A549 (cell line): ENCODE measurements at regions not wholly inside any gene's neighbourhood (a gene's known extent, or its start where the extent isn't known, plus 50 kb on each side); places are given as distances from the start of the nearest gene placed in this dataset.

Experiments used
- ATAC-seq, 2 experiments: fragments of 200-7000 bp in 1 of 2; fragments of >200 bp in 1 of 2; cut with Nextera tagmentation in 1 of 2; cut with Tn5 transposase in 1 of 2; 3 replicates each; pipeline versions ENCODE4 v1.8.0 to v1.9.1; 2018 to 2020; ENCODE audit warnings: mild to moderate bottlenecking in 1 of 2, moderate library complexity in 1 of 2
- CTCF ChIA-PET: fragments of 300-600 bp; sonication (Branson Sonifier 250); formaldehyde crosslinking; extraction: SDS; loops from one replicate; lab custom pipeline; 2021; ENCODE audit warnings: antibody characterized with exemption, inconsistent platforms; lab: Yijun Ruan, JAX
- POLR2A ChIA-PET: fragments of 350-600 bp; formaldehyde crosslinking; extraction: SDS; loops from one replicate; lab custom pipeline; 2021; ENCODE audit warnings: antibody characterized with exemption, inconsistent platforms; lab: Yijun Ruan, JAX
- DNase-seq, 2 experiments: peaks; one replicate each; pipeline versions ENCODE4 v3.0.0 to v3.0.0-alpha.2; 2011 to 2016; ENCODE audit warnings: low read depth in 1 of 2, low spot score in 1 of 2
- FAIRE-seq: peaks from 2 replicates; lab custom pipeline; 2011; peaks lifted over from hg19 to GRCh38; lab: Jason Lieb, UNC
- H3K27ac ChIP-seq, 2 experiments: fragments of >200 bp; sonication (Bioruptor Twin); formaldehyde crosslinking; 3 replicates each; pipeline ENCODE4 v1.5.1; 2016 to 2017
- H3K4me1 ChIP-seq: fragments of >200 bp; sonication (Bioruptor Twin); formaldehyde crosslinking; 3 replicates; pipeline ENCODE4 v1.6.1; 2016
- H3K4me2 ChIP-seq: fragments of >200 bp; sonication (Bioruptor Twin); formaldehyde crosslinking; 3 replicates; pipeline ENCODE4 v1.6.1; 2016
- H3K4me3 ChIP-seq: fragments of >200 bp; sonication (Bioruptor Twin); formaldehyde crosslinking; 3 replicates; pipeline ENCODE4 v1.5.1; 2016
- H3K9me3 ChIP-seq: fragments of >200 bp; sonication (Bioruptor Twin); formaldehyde crosslinking; 3 replicates; pipeline ENCODE4 v1.6.1; 2016
- BHLHE40 ChIP-seq: IDR thresholded peaks from 2 replicates; pipeline ENCODE4 v1.6.1; 2012; ENCODE audit warnings: low read depth, low read length, inconsistent platforms
- CBX8 ChIP-seq: fragments of 200-600 bp; sonication (generic); IDR thresholded peaks from 2 replicates; pipeline ENCODE4 v1.6.1; 2016
- EHMT2 ChIP-seq: fragments of 200-600 bp; sonication (generic); IDR thresholded peaks from 2 replicates; pipeline ENCODE4 v1.6.1; 2016; ENCODE audit warnings: antibody characterized with exemption, low read depth, mild to moderate bottlenecking, moderate library complexity
- FOSL2 ChIP-seq, 2 experiments: fragments of 450-650 bp in 1 of 2; fragments of >200 bp in 1 of 2; sonication (Bioruptor Twin) in 1 of 2; formaldehyde crosslinking; IDR thresholded peaks; 2 replicates each; pipeline versions ENCODE4 v1.5.0 to v1.6.1; 2016 to 2020; ENCODE audit warnings: mild to moderate bottlenecking in 1 of 2, moderate library complexity in 1 of 2
- FOXS1 ChIP-seq: fragments of 250-450 bp; sonication (Bioruptor Pico); IDR thresholded peaks from 2 replicates; pipeline ENCODE4 v1.5.0; 2020; ENCODE audit warnings: mild to moderate bottlenecking, moderate library complexity
- HOXA7 ChIP-seq: fragments of 250-450 bp; sonication (Bioruptor Pico); IDR thresholded peaks from 2 replicates; pipeline ENCODE4 v1.5.0; 2020; ENCODE audit warnings: mild to moderate bottlenecking, moderate library complexity
- HOXB13 ChIP-seq: fragments of 250-450 bp; sonication (Bioruptor Pico); IDR thresholded peaks from 2 replicates; pipeline ENCODE4 v1.5.0; 2020; ENCODE audit warnings: low read depth, mild to moderate bottlenecking, moderate library complexity
- JUN ChIP-seq, 2 experiments: fragments of >200 bp; sonication (Bioruptor Twin); formaldehyde crosslinking; IDR thresholded peaks; 2 replicates in 1 of 2; 3 replicates in 1 of 2; pipeline ENCODE4 v1.6.1; 2016 to 2017
- KDM5A ChIP-seq: fragments of 200-600 bp; sonication (generic); IDR thresholded peaks from 2 replicates; pipeline ENCODE4 v1.6.1; 2016; ENCODE audit warnings: antibody characterized with exemption, mild to moderate bottlenecking
- NFE2L2 ChIP-seq: fragments of 150-350 bp; conservative IDR thresholded peaks from 2 replicates; pipeline ENCODE4 v1.6.1; 2014; ENCODE audit warnings: low read length
- NPAS2 ChIP-seq: fragments of 250-450 bp; sonication (Bioruptor Pico); IDR thresholded peaks from 2 replicates; pipeline ENCODE4 v1.8.0; 2022; ENCODE audit warnings: mild to moderate bottlenecking, moderate library complexity, borderline replicate concordance
- PHF8 ChIP-seq: fragments of 200-600 bp; sonication (generic); IDR thresholded peaks from 2 replicates; pipeline ENCODE4 v1.6.1; 2016; ENCODE audit warnings: low read depth, mild to moderate bottlenecking, antibody characterized with exemption, moderate library complexity, borderline replicate concordance
- POLR2A ChIP-seq: IDR thresholded peaks from 2 replicates; pipeline ENCODE4 v1.6.1; 2012; ENCODE audit warnings: mild to moderate bottlenecking, low read length
- RCOR1 ChIP-seq: fragments of 150-350 bp; IDR thresholded peaks from 2 replicates; pipeline ENCODE4 v1.6.1; 2014; ENCODE audit warnings: antibody characterized with exemption, low read length, low read depth
- RNF2 ChIP-seq: fragments of 200-600 bp; sonication (generic); IDR thresholded peaks from 2 replicates; pipeline ENCODE4 v1.6.1; 2016; ENCODE audit warnings: low read depth, mild to moderate bottlenecking, antibody characterized with exemption, moderate library complexity, borderline replicate concordance
- SMC3 ChIP-seq: fragments of >200 bp; sonication (Bioruptor Twin); formaldehyde crosslinking; IDR thresholded peaks from 3 replicates; pipeline ENCODE4 v1.6.1; 2018; ENCODE audit warnings: inconsistent platforms
- TFCP2L1 ChIP-seq: fragments of 250-450 bp; sonication (Bioruptor Pico); IDR thresholded peaks from 2 replicates; pipeline ENCODE4 v1.5.0; 2021; ENCODE audit warnings: mild to moderate bottlenecking
- TP53 ChIP-seq: fragments of 250-450 bp; sonication (Bioruptor Pico); IDR thresholded peaks from 2 replicates; pipeline ENCODE4 v1.5.0; 2021; ENCODE audit warnings: mild to moderate bottlenecking, moderate library complexity
- ZNF302 ChIP-seq: fragments of 250-450 bp; sonication (Bioruptor Pico); IDR thresholded peaks from 2 replicates; pipeline ENCODE4 v1.9.0; 2021; ENCODE audit warnings: inconsistent platforms, mild to moderate bottlenecking, moderate library complexity
- ZSCAN20 ChIP-seq: fragments of 250-450 bp; sonication (Bioruptor Pico); IDR thresholded peaks from 2 replicates; pipeline ENCODE4 v1.8.0; 2022; ENCODE audit warnings: mild to moderate bottlenecking, moderate library complexity
- WGBS: methylation state at CpG from one replicate; pipeline ENCODE4 v1.1.6; 2017; ENCODE audit errors: missing lambda C conversion rate; 5-methylcytosine and 5-hydroxymethylcytosine counted together
- TF ChIP-seq, protein P1 (sequence below): fragments of 200-600 bp; sonication (generic); IDR thresholded peaks from 2 replicates; pipeline ENCODE4 v1.6.1; 2016; ENCODE audit warnings: antibody characterized with exemption, mild to moderate bottlenecking, moderate library complexity
- TF ChIP-seq, protein P2 (sequence below): fragments of 250-450 bp; sonication (Bioruptor Pico); IDR thresholded peaks from 2 replicates; pipeline ENCODE4 v1.5.0; 2020; ENCODE audit warnings: low read depth, mild to moderate bottlenecking, moderate library complexity
- TF ChIP-seq, protein P3 (sequence below): fragments of 150-350 bp; IDR thresholded peaks from 2 replicates; pipeline ENCODE4 v1.6.1; 2014; ENCODE audit warnings: low read depth, mild to moderate bottlenecking, low read length
- TF ChIP-seq, protein P4 (sequence below): IDR thresholded peaks from 2 replicates; pipeline ENCODE4 v1.6.1; 2012; ENCODE audit warnings: low read depth, borderline replicate concordance

DNA sequence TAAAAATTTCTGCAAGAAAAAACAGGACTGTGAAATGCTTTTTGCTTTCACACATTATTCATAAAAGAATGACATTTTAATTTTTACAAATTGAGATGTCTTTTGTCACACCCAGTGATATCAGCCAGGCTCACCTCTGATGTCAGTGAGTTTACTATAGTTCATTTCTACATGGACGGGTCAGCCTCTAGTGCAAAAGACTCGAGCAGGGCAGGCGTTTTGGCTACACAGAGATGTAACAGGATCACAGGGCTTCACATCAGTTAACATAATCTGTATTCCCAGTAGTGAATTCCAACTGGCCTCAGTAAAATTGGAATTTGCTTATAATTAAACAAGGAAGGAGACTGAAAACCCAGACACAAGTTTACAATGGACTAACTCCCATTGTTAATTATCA, 275.6 kb upstream of the ZSWIM2 start:
- no peak overlapping the region for H3K4me2 ChIP-seq
- H3K27ac ChIP-seq: no peak overlapping the region
- POLR2A ChIA-PET: no interaction called here
- TF ChIP-seq HOXA7 (CRISPR knock-in tag) (no peak), ZNF302 (no peak)
- TF ChIP-seq, protein P1, sequence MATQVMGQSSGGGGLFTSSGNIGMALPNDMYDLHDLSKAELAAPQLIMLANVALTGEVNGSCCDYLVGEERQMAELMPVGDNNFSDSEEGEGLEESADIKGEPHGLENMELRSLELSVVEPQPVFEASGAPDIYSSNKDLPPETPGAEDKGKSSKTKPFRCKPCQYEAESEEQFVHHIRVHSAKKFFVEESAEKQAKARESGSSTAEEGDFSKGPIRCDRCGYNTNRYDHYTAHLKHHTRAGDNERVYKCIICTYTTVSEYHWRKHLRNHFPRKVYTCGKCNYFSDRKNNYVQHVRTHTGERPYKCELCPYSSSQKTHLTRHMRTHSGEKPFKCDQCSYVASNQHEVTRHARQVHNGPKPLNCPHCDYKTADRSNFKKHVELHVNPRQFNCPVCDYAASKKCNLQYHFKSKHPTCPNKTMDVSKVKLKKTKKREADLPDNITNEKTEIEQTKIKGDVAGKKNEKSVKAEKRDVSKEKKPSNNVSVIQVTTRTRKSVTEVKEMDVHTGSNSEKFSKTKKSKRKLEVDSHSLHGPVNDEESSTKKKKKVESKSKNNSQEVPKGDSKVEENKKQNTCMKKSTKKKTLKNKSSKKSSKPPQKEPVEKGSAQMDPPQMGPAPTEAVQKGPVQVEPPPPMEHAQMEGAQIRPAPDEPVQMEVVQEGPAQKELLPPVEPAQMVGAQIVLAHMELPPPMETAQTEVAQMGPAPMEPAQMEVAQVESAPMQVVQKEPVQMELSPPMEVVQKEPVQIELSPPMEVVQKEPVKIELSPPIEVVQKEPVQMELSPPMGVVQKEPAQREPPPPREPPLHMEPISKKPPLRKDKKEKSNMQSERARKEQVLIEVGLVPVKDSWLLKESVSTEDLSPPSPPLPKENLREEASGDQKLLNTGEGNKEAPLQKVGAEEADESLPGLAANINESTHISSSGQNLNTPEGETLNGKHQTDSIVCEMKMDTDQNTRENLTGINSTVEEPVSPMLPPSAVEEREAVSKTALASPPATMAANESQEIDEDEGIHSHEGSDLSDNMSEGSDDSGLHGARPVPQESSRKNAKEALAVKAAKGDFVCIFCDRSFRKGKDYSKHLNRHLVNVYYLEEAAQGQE: no peak
- TF ChIP-seq, all 56 proteins: peak for 0
- 15% methylated on average over 3 of the region's 3 CpGs for WGBS
- no peak overlapping the region for H3K4me3 ChIP-seq
- no peak for ATAC-seq
- CTCF ChIA-PET: no interaction called here
- DNase-seq: no peak
- H3K9me3 ChIP-seq: no peaks in the 10 kb centered on the region
- no peaks in the 10 kb centered on the region for H3K4me1 ChIP-seq
- FAIRE-seq: no peak

DNA sequence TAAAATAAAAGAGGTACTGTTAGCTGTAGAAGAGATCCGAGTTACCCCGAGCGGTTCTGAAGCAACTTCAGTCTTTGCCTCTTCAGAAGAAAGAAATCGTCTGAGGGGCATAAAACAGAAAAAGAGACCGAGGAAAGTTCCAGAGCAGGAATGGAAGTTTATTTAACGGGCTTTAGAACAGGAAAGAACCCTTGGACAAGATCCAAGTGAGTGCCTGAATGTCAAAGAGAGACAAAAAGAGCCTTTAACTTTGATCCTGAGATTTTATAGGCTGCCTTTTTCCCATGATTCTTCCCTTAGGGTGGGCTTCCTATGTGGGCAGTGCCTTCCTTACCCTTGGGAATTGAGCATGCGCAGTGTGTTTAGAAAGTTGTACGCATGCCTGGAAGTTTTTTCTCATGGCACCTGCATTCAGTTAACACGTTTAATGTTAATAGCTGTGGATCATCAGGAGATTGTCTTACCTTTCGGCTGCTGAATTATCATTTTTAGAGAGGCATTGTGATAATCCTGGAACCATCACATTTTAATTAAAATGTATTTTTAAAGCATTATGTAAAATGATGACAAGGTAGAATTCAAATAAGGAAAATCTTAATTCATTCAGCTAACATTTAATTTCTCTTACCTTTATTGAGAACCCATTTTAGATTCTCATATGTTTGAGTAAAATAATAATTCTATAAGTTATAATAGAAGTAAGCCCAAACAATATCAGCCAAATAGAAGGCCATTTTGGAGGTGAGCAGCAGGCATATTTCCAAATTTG, 269.5 kb upstream of the ZSWIM2 start:
- 57% methylated on average over 10 of the region's 10 CpGs for WGBS
- POLR2A ChIA-PET: no interaction called here

DNA sequence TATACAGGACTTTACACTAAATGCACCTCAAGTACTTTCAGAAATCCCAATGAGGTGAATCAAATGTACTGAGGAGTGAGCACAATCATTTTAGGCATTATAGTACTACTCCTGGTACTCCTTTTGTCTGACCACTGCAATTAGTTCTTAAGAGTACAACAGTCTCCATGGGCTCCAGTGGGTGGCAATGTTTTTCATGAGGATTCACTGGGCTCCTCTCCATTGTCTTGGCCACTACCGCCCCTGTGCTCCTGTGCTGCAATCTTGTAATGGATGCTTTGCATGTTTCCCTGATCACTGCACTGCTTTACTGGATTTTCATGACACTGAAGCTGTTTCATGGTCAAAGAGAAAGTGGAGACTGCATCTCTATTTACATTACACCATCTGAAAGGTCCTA, 268.5 kb upstream of the ZSWIM2 start:
- no peak overlapping the region for H3K4me3 ChIP-seq
- H3K9me3 ChIP-seq: no peaks in the 10 kb centered on the region
- ChIA-PET CTCF (interaction anchor here (1.4 kb wide), 1 partner anchor 21 kb away, joined by 3 read pairs; no protein-coding TSS in a partner anchor), POLR2A (no interaction called here)
- 65% methylated on average over 1 of the region's 1 CpG for WGBS
- no peak for FAIRE-seq
- DNase-seq: peak in 1 of 2 experiments; percentile 11
- H3K4me2 ChIP-seq: no peak overlapping the region
- H3K4me1 ChIP-seq: no peaks in the 10 kb centered on the region
- TF ChIP-seq FOXS1 (CRISPR knock-in tag) (no peak), JUN (IDR thresholded peaks at IDR 0.05) (no peak), HOXB13 (CRISPR knock-in tag) (no peak), KDM5A (no peak), CBX8 (no peak), POLR2A (no peak), NFE2L2 (no peak)
- TF ChIP-seq, protein P2, sequence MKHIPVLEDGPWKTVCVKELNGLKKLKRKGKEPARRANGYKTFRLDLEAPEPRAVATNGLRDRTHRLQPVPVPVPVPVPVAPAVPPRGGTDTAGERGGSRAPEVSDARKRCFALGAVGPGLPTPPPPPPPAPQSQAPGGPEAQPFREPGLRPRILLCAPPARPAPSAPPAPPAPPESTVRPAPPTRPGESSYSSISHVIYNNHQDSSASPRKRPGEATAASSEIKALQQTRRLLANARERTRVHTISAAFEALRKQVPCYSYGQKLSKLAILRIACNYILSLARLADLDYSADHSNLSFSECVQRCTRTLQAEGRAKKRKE (CRISPR knock-in tag): no peak
- TF ChIP-seq, all 56 proteins: peak for 0
- ATAC-seq: peak; percentile 24 to 58; a peak in 3 of 6 replicates
- no peak overlapping the region for H3K27ac ChIP-seq

More for the DNA sequence above, 269.5 kb upstream of the ZSWIM2 start:
- H3K4me2 ChIP-seq: no peak overlapping the region
- no peak overlapping the region for H3K4me3 ChIP-seq
- no peaks in the 10 kb centered on the region for H3K4me1 ChIP-seq
- CTCF ChIA-PET: interaction anchor here (1.4 kb wide), 1 partner anchor 20 kb away, joined by 3 read pairs; no protein-coding TSS in a partner anchor
- DNase-seq (no peak), ATAC-seq (no peak), FAIRE-seq (no peak)
- no peaks in the 10 kb centered on the region for H3K9me3 ChIP-seq
- no peak overlapping the region for H3K27ac ChIP-seq
- TF ChIP-seq ZSCAN20 (CRISPR knock-in tag) (no peak), SMC3 (no peak), FOSL2 (IDR thresholded peaks at IDR 0.05) (no peak), FOSL2 (CRISPR knock-in tag; IDR thresholded peaks at IDR 0.05) (no peak), FOXS1 (CRISPR knock-in tag) (no peak), EHMT2 (no peak), CBX8 (no peak), TFCP2L1 (no peak), RNF2 (no peak), BHLHE40 (no peak), PHF8 (no peak), NPAS2 (no peak), TP53 (no peak), RCOR1 (no peak)
- TF ChIP-seq, protein P3, sequence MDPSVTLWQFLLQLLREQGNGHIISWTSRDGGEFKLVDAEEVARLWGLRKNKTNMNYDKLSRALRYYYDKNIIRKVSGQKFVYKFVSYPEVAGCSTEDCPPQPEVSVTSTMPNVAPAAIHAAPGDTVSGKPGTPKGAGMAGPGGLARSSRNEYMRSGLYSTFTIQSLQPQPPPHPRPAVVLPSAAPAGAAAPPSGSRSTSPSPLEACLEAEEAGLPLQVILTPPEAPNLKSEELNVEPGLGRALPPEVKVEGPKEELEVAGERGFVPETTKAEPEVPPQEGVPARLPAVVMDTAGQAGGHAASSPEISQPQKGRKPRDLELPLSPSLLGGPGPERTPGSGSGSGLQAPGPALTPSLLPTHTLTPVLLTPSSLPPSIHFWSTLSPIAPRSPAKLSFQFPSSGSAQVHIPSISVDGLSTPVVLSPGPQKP: no peak
- TF ChIP-seq, protein P4, sequence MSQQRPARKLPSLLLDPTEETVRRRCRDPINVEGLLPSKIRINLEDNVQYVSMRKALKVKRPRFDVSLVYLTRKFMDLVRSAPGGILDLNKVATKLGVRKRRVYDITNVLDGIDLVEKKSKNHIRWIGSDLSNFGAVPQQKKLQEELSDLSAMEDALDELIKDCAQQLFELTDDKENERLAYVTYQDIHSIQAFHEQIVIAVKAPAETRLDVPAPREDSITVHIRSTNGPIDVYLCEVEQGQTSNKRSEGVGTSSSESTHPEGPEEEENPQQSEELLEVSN: no peak
